ENCODE measurements at regions not wholly inside any gene's neighbourhood (a gene's known extent, or its start where the extent isn't known, plus 50 kb on each side); places are given as distances from the start of the nearest gene placed in this dataset.

GRCh38 chr12:60872219-60872618 lies 1276.4 kb downstream of the SLC16A7 start:
- TF ChIP-seq EZH2phosphoT487 (IDR thresholded peaks at IDR 0.05; ENCODE audit: borderline replicate concordance), result no peak
- no peak for TF ChIP-seq CTCF (conservative IDR thresholded peaks at IDR 0.05; ENCODE audit: low read length)

Measured in Loucy (cell line).